CD4-positive, alpha-beta T cell treated with Interleukin-15 for 4 hours (primary cell): ENCODE measurements at regions not wholly inside any gene's neighbourhood (a gene's known extent, or its start where the extent isn't known, plus 50 kb on each side); places are given as distances from the start of the nearest gene placed in this dataset.
"Not testable (repeated sequence)": the region's sequence is repeated elsewhere in the genome, so short reads cannot be mapped to it uniquely, and the experiment has no call there.

Experiments used
- DNase-seq: peaks from one replicate; pipeline ENCODE4 v3.0.0-alpha.2; 2020; ENCODE audit warnings: low spot score

DNA sequence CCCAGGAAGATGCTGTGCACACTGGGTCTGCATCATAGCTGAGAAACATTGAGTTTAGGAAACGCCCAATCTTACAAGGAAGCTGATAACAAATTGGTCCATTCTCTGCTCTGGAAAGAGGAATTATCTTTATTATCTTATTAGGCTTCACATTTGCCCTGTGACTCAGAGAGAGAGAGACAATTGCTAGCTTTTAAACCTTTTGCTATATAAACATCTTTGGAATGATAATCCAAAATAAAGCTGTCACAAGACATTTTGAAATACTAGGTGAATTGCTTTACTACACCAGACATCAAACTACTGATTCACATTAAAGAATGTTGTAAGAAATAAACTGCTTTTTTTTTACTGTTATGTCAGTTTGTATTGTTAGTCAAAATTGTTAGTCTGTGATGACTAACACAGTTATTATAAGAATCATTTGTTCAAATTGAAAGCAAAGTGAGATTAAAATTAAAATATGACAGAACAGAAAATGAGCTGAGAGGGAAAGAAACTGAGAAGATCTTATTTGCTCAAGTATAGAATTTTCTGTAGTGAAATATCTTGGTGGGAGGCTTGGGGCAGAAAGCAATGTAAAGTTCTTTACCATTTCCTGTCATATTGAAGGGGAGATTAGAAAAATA lies 765.4 kb upstream of the PCDH10 start:
- no peak for DNase-seq

DNA sequence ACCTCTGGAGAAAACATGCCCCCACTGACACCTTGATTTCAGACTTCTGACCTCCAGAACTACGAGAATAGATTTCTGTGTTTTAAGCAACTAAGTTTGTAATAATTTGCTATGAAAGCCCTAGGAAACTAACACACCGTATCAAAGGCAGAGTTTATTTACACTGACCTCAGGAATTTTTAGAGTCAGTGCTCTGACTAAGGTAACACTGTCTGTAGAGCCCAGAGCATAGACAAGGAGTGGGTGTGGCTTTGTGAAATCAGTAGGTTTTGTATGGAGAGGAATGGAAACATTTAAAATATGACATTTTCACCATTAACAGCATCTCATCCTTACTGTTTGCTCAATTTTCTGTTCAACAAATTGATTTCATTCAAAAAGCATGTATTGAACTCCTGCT lies 764.4 kb upstream of the PCDH10 start:
- no peak for DNase-seq

DNA sequence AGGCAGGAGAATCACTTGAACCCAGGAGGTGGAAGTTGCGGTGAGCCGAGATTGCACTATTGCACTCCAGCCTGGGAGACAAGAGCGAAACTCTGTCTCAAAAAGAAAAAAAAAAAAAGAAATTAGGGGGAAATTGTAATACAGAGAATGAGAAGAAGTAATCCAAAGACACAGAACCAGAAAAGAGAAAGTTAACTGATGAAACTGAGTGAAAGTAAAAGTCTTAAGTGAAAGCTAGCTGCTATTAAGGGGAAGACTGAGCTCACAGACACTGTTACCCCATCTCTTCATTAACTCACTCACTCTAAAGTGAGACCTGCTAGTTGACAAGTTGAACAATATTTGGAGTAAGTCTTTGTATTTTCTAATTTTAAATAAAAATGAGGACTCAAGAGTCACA lies 763.0 kb upstream of the PCDH10 start:
- no peak for DNase-seq

DNA sequence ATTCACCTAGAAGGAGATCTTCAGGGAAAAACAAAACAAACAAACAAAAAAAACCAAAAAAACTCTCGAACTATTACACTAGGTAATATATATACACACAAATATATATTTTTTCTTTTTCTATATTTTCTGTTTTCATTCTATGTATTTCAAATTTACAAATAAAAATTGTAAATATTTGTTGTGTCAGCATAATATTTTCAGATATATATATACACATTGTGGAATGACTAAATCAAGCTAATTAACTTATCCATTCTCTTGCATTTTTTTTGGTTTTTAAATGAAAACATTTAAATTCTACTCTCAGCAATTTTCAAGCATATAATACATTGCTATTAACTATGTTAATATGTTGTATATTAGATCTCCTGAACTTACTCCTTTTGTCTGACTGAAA lies 762.0 kb upstream of the PCDH10 start:
- no peak for DNase-seq

DNA sequence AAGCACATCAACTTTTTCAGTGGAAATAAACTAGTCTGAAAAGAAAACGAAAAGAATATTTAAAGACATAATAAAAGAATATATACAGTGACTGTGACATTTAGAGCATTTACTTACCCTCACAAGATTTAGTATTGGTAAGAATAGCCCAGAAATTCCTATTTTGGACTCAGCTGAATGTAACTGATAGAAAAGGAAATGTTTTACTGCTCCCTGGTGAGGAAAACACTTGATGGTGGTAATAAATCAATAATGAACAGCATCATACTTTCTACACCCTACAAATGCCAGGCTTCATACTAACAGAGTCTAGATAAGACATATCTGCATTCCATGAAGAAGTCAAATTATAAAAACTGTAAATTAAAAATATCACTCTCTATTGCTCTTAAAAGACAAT lies 753.5 kb upstream of the PCDH10 start:
- no peak for DNase-seq

DNA sequence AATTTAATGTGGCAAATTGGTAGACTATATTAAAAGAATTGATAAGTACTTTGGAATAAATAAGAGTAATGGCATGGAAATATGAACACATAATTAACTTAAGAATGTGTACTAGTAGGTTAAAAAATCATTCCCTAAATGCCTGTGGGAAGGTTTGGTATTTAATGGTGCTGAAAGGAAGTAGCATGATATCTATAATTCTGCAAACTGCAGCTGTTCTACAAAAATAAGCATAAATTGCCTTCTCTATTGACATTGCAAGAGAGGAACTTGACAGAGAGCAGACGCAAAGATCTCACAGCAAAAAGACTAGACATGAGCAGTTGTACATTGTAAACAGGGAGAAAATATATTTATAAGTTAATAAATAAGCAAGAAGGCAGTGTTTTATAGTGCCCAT lies 752.5 kb upstream of the PCDH10 start:
- DNase-seq: no peak

DNA sequence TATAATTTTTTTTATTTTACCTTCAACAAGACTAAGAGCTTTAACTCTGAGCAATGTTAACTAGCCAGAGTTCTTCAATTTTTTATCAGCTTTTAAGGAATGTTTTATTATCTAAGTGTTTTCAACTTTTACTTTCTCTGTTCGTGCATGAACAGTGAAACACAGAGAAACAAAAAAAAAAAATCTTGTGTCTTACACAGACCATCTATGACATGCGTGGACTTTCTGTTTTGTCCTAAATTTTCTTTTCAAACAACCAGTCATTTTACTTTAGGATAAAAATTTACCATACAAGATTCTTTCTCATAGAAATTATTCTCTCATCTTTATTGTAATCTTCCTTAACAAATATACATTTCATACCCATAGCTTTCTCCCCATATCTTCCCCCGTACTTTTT lies 731.9 kb upstream of the PCDH10 start:
- no peak for DNase-seq

DNA sequence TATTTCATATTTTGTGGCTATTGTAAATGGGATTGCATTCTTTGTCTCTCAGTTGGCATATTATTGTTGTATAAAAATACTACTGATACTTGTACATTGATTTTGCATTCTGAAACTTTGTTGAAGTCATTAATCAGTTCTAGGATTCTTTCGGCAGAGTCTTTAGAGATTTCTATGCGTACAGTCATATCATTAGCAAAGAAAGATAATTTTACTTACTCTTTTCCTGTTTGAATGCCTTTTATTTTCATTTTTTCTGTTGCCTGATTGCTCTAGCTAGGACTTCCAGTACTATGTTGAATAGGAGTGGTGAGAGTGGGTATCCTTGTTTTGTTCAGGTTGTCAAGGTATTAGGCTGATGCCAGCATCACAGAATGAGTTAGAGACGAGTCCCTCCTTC lies 722.0 kb upstream of the PCDH10 start:
- DNase-seq: no peak

DNA sequence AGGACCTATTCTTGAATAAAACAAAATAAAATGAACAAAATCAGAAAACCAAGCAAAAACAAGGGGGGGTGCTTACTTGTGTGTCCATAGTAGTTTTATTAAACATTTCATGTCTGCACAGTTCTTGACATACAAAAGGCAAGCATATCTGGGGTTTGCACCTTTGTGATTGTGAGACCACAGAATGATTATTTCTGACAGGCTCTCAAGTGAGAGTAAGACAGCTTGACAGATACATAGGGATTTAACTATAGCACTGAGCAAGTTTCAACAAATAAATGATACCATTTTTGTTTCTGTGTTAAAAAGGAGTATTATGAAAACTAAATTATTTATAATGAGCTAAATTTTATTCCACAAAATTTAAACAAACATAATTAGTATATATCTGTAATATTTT lies 712.0 kb upstream of the PCDH10 start:
- DNase-seq: no peak

DNA sequence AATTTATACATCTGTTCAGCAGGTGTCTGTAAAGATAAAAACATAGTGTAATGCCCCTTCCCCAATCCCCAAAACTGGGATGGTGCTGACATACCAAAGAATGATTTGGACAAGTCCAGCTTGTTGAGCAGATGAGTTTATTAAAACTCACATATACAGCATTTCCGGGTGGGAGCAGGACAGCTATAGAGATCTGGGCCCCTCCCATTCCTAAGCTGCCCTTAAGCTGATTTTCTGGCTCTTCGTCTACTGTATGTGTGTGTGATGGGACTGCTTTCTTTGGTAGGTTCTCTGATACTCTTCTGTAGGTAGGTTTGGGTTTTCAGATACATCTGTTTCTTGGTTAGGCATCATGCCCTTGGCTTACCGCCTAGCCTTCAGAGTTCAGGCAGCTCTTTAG lies 703.7 kb upstream of the PCDH10 start:
- no peak for DNase-seq

DNA sequence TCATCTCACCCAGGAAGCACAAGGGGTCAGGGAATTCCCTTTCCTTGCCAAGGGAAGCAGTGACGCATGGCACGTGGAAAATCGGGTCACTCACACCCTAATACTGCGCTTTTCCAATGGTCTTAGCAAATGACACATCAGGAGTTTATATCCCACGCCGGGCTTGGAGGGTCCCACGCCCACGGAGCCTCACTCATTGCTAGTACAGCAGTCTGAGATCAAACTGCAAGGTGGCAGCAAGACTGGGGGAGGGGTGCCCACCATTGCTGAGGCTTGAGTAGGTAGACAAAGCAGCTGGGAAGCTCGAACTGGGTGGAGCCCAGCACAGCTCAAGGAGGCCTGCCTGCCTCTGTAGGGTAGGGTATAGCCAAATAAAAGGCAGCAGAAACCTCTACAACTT lies 691.1 kb upstream of the PCDH10 start:
- DNase-seq: not testable (repeated sequence)

DNA sequence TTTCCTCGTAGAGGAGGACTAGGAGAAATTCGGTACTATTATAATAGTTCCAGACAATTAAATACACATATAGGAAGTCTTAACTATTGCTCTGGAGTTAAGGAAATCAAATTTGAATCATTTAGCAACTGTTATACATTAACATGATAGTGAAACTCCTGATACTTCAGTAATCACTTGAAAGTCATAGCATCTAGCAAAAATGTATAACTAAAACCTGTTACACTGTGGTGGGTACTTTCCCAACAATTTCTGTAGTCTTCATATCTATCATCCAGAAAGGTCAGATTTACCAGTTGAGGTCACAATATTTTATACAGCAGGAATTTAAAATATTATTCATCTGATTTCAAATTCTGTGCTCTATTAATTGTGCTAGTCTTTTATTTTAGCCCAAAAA lies 669.6 kb upstream of the PCDH10 start:
- no peak for DNase-seq

DNA sequence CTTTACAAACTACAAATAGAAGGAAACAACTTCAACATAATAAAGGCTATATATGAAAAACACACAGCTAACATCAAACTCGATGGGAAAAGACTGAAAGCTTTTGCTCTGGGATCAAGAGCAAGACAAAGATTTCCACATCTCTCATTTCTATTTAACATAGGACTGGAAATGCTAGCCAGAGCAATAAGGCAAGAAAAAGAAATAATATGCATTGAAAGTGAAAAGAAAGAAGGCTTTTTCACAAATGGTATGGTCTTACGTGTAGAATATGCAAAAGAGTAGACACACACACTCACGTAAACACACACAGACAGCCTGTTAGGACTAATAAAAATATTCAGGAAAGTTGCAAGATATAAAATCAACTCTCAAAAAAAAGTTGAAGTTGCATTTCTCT lies 660.5 kb upstream of the PCDH10 start:
- no peak for DNase-seq

DNA sequence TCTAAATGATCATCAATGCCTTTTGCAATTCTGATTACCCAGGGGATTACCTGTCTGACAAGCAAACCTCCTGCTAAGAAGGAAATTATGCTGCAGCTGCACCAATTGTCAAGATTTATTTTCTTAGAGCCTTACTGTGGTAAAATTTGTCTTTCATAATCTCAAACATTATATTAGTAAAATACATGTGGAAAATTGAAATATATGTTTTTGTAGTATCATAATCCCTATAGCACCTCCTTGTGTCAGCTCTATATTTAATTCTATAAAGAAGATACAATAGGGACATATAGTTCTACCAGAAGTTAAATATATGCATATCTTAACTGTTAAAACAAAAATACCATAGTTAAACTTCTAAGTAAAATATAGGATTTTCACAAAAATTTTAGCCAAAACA lies 655.6 kb upstream of the PCDH10 start:
- DNase-seq: no peak

DNA sequence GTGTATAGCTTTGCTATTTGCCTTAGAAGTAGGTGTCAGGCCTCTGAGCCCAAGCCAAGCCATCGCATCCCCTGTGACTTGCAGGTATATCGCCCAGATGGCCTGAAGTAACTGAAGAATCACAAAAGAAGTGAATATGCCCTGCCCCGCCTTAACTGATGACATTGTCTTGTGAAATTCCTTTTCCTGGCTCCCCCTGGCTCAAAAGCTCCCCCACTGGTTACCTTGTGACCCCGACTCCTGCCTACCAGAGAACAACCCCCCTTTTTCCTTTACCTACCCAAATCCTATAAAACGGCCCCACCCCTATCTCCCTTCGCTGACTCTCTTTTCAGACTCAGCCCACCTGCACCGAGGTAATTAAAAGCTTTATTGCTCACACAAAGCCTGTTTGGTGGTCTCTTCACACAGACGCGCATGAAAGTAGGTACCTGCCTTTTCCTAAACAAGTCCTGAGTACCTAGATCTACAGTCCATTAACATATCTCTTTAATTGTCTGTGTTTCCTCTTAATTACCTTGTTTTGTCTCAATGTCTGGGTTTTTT lies 653.8 kb upstream of the PCDH10 start:
- not testable (repeated sequence) for DNase-seq

DNA sequence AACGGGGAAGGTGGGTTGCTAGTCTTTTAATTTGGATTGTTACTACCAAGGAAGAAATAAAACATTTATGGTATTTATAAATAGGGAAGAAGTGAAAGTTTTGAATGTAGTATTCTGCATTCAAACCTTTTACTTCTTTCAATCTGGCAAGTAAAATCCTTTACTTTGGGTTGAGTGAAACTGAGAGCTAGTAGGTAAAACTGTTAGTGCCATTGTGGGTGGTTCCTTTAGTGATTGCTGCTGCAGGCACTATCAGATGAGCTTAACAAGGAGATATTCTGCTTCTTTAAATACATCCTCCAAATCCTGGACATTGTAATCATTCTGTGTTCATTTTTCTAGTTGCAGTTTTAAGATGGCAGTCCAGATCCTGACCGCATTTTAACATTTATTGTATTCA lies 650.9 kb upstream of the PCDH10 start:
- DNase-seq: no peak

DNA sequence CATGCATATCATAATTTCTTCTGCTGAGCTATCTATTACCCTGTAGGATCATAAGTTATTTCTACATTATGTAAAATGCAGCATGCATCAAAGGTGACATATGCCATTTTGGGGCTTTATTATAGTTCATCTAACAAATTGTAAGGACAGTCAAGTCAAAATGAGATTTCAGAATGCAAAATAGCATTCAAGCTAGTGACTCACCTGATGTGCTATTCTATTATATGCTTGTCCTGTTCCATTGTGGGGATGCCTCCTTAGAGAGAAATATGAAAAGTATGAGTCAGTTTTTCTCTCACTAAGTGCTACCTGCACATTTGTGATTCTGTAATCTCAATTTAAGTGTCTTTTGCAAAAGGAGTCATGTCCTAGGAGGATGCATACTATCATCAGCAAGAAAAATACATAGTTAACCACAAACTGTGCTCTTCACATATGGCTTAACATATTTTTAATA lies 647.0 kb upstream of the PCDH10 start:
- DNase-seq: no peak

DNA sequence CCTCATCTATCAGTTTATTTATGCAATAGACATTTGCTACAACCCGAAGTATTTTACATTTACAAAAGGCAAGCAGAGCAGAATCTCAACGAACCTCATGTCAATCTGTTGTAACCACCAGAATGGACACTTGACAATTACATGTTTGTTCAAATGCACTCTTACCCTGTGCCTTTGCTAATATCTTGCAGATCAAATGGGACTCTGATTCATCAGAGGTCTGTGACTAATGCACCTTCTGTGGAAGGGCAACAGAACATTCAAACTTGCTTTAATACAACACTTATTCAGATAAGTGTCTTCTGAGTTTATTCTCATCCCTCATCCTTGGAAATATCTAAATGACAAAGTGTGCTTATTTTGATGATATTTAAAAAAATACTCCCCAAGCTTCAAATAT lies 644.7 kb upstream of the PCDH10 start:
- no peak for DNase-seq

DNA sequence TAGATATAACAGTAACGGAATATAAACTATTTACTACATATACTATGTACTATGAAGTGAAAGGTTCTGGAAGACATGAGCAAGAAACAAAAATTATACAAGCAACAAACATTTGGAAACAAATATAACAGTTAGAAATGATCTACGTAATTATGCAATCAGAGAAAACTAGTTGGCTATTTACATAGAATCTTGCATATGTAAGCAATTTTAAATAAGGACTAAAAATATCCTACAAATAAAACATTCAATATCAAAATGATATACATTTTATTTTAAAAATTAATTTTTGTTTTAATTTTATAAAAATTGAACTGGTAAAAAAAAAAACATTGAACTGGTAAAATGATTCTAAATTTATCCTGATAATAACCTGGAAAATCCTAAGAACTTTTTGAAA lies 642.5 kb upstream of the PCDH10 start:
- DNase-seq: no peak

DNA sequence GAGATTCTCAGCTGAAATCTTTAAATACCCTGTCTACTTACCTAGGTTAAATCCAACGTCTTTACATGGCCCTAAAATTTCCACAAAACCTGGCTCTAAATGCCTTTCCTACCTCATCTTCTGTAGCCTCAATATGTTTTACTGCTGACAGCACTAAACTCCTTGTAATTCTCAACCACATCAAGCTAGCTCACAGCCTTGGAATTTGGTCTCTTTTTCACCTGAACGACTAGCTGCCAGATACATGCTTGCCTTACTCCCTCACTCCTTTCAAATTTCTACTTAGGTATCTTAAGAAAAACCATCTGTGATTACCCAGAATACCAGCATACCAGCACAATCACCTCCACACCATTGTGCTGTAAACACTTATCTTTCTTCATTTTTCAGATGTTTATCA lies 635.6 kb upstream of the PCDH10 start:
- no peak for DNase-seq

DNA sequence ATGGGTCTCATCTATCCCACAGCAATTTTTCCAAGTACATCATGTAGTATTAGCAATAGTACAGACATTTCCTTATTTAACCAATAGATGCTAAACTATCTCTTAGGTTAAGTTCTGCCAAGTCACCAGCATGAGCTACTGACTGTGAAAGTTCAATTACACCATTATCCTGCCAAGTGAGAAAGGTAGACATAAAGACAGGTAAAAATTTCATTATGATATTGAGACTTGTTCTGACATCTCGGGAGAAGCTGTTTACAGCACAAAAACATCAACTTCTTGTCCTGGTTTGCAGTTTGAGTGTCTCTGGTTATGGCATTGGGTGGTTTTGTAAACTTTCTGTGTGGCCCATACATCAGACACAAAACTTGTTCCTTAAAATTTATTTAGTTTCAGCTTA lies 622.4 kb upstream of the PCDH10 start:
- DNase-seq: no peak

DNA sequence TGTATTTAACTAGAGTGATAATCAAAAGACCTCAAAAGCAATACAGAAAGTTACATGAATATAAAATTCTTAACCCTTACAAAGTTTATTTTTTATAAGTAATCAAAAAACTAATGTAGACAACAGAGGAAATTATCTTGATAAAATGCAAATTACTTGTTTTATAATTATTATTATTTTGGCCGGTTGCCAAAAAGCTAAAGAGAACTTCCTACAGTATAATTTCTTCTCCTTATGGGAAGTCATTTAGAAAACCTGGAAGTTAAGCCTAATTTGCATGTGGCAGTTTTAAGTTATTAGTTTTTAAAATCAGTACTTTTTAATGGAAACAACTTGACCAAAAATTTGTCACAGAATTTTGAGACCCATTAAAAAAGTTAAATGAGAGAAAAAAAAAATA lies 621.3 kb upstream of the PCDH10 start:
- no peak for DNase-seq

DNA sequence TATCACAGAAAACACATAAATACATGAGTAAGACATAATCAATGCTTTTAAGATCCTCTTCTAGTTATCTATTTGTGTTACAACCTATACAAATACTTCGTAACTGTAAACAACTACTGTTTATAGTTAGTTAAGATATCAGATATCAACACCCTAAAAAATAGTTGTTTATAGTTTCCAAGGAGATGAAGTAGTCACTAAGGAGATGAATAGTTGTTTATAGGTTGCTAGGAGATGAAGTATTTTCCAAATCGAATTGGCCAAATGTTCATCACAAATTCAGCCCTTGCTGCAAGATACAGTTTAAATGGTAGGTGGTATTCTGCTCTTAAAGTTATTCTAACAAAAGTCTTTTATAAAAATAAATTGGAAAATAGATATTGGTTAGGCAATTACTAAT lies 618.2 kb upstream of the PCDH10 start:
- DNase-seq: no peak

DNA sequence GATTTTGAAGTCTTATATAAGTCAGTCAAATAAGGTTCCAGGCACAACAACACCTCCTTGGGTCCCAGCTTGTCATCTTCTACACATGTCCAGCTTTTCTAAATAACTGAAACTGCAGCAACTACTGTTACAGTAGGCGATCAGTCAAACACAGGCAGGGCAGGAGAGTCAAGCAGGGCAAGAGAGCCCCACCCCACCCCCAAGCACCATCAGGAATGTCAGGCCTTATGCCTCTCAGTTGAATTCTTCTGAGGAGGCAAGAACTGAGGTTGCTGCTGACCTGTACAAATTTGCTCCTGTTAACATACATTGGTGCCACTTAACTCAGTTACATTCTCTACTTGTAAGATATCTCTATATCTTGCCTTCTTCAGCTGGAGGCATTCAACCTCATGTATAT lies 608.8 kb upstream of the PCDH10 start:
- no peak for DNase-seq

DNA sequence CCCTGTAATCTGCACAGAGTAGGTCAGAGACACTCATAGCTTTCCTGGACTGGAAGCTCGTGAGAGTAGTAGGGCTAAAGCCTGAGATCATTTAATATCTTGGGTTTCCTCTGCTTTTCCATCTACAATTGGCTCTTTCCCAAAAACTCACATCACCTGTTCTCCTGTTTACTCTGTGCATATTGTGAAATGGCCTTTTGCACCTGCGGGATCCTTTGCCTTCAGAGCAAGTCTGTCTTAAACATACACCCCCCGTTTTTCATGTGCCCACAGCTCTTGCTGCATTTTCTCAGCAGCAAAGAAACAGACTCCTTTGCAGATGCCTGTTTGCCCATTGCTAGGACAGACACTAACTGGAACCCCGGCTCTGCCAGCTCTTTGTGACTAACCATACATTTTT lies 608.3 kb upstream of the PCDH10 start:
- no peak for DNase-seq
